ENCODE measurements at regions not wholly inside any gene's neighbourhood (a gene's known extent, or its start where the extent isn't known, plus 50 kb on each side); places are given as distances from the start of the nearest gene placed in this dataset.

DNA sequence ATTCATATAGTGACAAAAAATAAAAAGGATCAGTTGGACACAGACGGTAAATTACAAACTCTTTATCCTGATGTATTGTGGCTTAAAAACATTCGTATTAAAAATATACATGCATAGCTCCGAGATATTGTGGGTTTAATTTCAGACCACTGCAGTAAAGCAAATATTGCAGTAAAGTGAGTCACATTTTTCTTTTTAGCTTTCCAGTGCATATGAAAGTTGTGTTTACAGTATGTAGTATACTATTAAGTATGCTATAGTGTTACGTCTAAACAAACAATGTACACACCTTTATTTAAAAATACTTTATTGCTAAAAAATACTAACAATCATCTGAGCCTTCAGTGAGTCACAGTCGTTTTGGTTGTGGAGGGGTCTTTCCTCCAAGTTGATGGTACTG is 551.8 kb downstream of the CETN3 start:
- H3K4me3 ChIP-seq: no peak overlapping the region
- no peak for DNase-seq (ENCODE audit: low spot score in 2 of 2)
- no peak for TF ChIP-seq CTCF (IDR thresholded peaks at IDR 0.05)
- no peaks in the 10 kb centered on the region for H3K9me3 ChIP-seq
- no peaks in the 10 kb centered on the region for H3K27me3 ChIP-seq
- intact Hi-C loops (cut with DNase I): no loop called here
- no peaks in the 10 kb centered on the region for H3K4me1 ChIP-seq
- H3K27ac ChIP-seq: no peak overlapping the region
- no peaks in the 10 kb centered on the region for H3K36me3 ChIP-seq

- H3K4me1 ChIP-seq: no peaks in the 10 kb centered on the region
- no peaks in the 10 kb centered on the region for H3K27me3 ChIP-seq
- no peaks in the 10 kb centered on the region for H3K36me3 ChIP-seq
- H3K27ac ChIP-seq: no peak overlapping the region
- intact Hi-C loops (cut with DNase I): no loop called here
- H3K4me3 ChIP-seq: no peak overlapping the region
- no peak for TF ChIP-seq CTCF (IDR thresholded peaks at IDR 0.05)
- no peaks in the 10 kb centered on the region for H3K9me3 ChIP-seq
- no peak for DNase-seq (ENCODE audit: low spot score in 2 of 2)
Observed at GRCh38 chr5:89855417-89855816, 554.1 kb downstream of the CETN3 start.

DNA sequence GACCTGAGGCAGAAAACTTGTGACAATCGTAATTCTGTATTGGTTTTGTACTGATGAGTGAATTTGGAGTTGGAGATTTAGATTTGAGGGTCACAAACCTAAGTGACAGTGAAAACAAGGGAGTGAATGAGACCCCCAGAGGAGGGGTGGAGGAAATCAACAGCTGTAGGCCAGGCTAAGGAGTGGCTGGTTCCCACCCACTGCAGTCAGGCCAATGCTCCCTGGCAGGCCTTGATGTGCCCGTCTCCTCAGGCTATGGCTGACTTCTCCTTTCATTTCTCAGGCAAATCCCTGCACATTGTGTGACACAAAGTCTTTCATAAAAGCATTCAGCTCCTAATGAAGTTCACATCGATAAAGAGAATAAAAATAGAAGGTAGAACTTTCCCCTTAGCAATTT is 557.6 kb downstream of the CETN3 start:
- no peak for TF ChIP-seq CTCF (IDR thresholded peaks at IDR 0.05)
- Histone ChIP-seq H3K27me3 (no peaks in the 10 kb centered on the region), H3K27ac (no peak overlapping the region), H3K4me3 (no peak overlapping the region), H3K4me1 (peaks cover 0 to 8% of the 10 kb centered on the region in 2 donors), H3K9me3 (no peaks in the 10 kb centered on the region), H3K36me3 (no peaks in the 10 kb centered on the region)
- no peak for DNase-seq (ENCODE audit: low spot score in 2 of 2)
- intact Hi-C loops (cut with DNase I): no loop called here

- DNase-seq (ENCODE audit: low spot score in 2 of 2): no peak
- Histone ChIP-seq H3K27ac (no peak overlapping the region), H3K36me3 (no peaks in the 10 kb centered on the region), H3K4me1 (peaks cover 0 to 8% of the 10 kb centered on the region in 2 donors), H3K9me3 (no peaks in the 10 kb centered on the region), H3K27me3 (no peaks in the 10 kb centered on the region), H3K4me3 (no peak overlapping the region)
- intact Hi-C loops (cut with DNase I): no loop called here
- no peak for TF ChIP-seq CTCF (IDR thresholded peaks at IDR 0.05)
Observed at GRCh38 chr5:89850513-89850865, 559.1 kb downstream of the CETN3 start.

DNA sequence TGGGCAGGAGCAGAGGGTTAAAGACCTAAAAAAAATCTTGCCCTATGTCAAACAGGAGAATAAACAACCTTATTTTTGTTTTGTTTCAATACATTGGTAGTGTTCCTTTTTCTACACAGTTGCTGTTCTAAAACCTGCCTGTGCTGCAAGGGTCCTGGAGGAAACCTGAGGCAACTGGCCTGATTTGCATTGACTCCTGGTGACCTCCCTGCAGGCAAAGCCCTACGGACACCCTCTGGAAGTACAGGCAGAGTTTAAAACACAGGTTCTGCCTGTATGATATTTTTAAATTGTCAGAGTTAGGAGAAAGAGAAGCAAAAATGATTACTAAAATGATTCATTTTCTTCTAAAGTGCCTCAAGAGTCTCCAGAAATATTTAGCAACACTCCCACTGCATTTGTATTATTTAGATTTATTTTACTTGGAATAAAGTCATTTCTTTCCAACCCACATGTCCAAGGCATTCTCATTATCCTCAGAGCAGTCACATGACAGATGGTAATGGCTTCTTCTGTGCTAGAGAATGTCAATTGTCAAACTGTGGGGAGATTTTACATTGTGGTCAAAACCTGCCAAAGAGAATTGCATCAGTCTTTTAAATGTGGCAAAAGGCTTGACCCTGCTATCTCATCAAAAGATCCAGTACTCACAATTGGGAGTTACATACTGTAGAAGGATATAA is 559.6 kb downstream of the CETN3 start:
- intact Hi-C loops (cut with DNase I): no loop called here
- no peaks in the 10 kb centered on the region for H3K27me3 ChIP-seq
- no peaks in the 10 kb centered on the region for H3K9me3 ChIP-seq

More for the DNA sequence above, 559.6 kb downstream of the CETN3 start:
- TF ChIP-seq CTCF (IDR thresholded peaks at IDR 0.05): no peak
- no peaks in the 10 kb centered on the region for H3K36me3 ChIP-seq
- no peak for DNase-seq (ENCODE audit: low spot score in 2 of 2)
- H3K4me3 ChIP-seq: no peak overlapping the region
- H3K27ac ChIP-seq: no peak overlapping the region
- peaks cover 0 to 8% of the 10 kb centered on the region in 2 donors for H3K4me1 ChIP-seq
